Stimulated activated naive CD8-positive, alpha-beta T cell treated with anti-CD3 and anti-CD28 coated beads, Interleukin-15, amount 100 ng/mL, for 72 hours (primary cell): ENCODE measurements at regions not wholly inside any gene's neighbourhood (a gene's known extent, or its start where the extent isn't known, plus 50 kb on each side); places are given as distances from the start of the nearest gene placed in this dataset.
"Not testable (repeated sequence)": the region's sequence is repeated elsewhere in the genome, so short reads cannot be mapped to it uniquely, and the experiment has no call there.

Experiments used
- ATAC-seq: fragments of 150-1000 bp; cut with Tn5 transposase; 2 replicates; pipeline ENCODE4 v1.10.0; 2021; ENCODE audit warnings: mild to moderate bottlenecking, moderate library complexity
- DNase-seq, 2 donors: peaks; one replicate each; pipeline ENCODE4 v3.0.0; 2021 to 2022
- H3K27ac Mint-ChIP-seq, 2 donors: one replicate each; pipeline ENCODE4 v1.8.0; 2022; ENCODE audit warnings: mild to moderate bottlenecking in 2 of 2, mixed read lengths in 2 of 2, moderate library complexity in 2 of 2
- H3K27me3 Mint-ChIP-seq: one replicate; pipeline ENCODE4 v1.8.0; 2022; ENCODE audit warnings: mixed read lengths
- H3K4me1 Mint-ChIP-seq: one replicate; pipeline ENCODE4 v1.8.0; 2022; ENCODE audit warnings: mild to moderate bottlenecking, mixed read lengths
- H3K4me3 Mint-ChIP-seq, 2 donors: one replicate each; pipeline ENCODE4 v1.8.0; 2022; ENCODE audit warnings: mild to moderate bottlenecking in 2 of 2, mixed read lengths in 2 of 2, moderate library complexity in 1 of 2
- H3K9me3 Mint-ChIP-seq, 2 donors: one replicate each; pipeline ENCODE4 v1.8.0; 2022; ENCODE audit warnings: mixed read lengths in 2 of 2

DNA sequence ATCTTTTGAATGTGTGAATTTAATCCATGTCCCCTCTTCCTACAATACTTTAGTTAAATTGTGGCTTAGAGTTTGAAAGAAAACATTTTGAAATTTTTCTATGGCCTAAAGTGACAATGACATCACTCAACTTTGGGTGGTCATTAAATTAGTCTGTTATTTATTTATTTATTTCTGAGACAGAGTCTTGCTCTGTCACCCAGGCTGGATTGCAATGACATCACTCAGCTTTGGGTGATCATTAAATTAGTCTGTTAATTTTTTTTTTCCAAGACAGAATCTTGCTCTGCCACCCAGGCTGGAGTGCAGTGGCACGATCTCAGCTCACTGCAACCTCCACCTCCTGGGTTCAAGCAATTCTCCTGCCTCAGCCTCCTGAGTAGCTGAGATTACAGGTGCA lies 322.5 kb downstream of the SOX2 start:
- H3K4me1 Mint-ChIP-seq, H3K9me3 Mint-ChIP-seq, H3K4me3 Mint-ChIP-seq, DNase-seq, H3K27me3 Mint-ChIP-seq, H3K27ac Mint-ChIP-seq, ATAC-seq: not testable (repeated sequence)

DNA sequence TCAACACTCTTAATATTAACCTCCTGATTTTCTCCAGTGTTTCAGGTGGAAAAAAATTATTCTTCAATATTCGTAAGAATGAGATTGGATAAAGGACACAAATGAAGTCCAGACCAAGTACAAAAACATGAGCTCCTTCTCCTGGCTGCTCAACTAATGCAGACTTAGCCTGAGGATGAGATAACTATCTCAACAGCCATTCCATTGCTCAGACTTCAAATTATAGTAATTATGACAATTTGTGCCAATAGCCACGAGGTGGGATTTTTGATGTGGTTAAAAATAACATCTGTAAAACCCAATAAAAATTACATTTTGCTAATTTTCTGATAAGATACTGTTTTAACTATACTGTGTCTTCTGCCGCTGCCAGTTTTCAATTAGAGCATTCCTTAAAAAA lies 323.6 kb downstream of the SOX2 start:
- Mint-ChIP-seq H3K27ac (no peak overlapping the region), H3K4me3 (no peak overlapping the region), H3K9me3 (no peaks in the 10 kb centered on the region), H3K27me3 (no peaks in the 10 kb centered on the region), H3K4me1 (no peaks in the 10 kb centered on the region)
- DNase-seq (no peak), ATAC-seq (no peak)

DNA sequence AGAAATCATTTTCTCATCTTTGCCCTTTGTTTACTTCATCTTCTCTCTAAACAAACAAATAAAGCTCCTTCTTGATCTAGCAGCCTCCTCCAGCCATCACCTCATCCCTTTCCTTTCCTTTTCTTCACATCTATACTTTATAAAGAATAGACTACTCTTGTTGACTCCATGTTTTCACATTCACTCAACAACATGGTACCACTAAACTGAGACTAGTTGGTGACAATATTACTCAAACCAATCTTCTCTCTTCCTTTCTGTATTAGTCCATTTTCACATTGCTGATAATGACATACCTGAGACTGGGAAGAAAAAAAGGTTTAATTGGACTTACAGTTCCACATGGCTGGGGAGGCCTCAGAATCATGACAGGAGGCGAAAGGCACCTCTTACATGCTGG lies 324.7 kb downstream of the SOX2 start:
- no peak for DNase-seq
- no peaks in the 10 kb centered on the region for H3K9me3 Mint-ChIP-seq
- H3K27me3 Mint-ChIP-seq: no peaks in the 10 kb centered on the region

DNA sequence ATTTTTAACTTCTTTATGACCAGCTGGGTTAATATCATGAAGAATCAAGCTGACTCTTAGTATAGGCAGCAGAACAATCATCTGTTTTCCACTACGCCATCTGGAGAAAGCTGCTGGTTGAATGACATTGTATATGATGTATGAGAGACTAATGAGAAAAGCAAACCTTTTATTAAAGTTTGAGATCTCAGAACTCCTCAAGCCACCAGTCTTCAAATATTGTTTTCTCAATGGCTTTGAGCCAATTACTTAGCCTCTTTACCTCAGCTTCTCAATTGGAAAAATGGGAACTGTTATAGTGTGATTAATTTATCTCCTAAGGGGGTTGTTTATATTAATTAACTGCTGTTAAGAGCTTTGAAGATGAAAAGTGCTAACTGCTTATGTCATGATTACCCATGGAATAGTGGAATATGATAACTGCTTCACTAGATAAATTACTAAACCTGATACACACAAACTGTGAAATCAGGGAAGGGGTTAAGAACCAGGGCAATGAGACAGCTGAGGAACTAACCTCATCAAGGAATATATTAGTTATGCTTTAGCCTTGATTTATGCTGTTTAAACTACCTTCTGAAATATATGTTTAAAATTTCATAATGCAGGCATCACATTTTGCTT lies 330.1 kb downstream of the SOX2 start:
- no peaks in the 10 kb centered on the region for H3K4me1 Mint-ChIP-seq
- DNase-seq (no peak), ATAC-seq (no peak)
- H3K27me3 Mint-ChIP-seq: no peaks in the 10 kb centered on the region
- no peaks in the 10 kb centered on the region for H3K9me3 Mint-ChIP-seq
- H3K27ac Mint-ChIP-seq: no peak overlapping the region
- H3K4me3 Mint-ChIP-seq: no peak overlapping the region

More for the DNA sequence above, 324.7 kb downstream of the SOX2 start:
- no peak for ATAC-seq
- no peaks in the 10 kb centered on the region for H3K4me1 Mint-ChIP-seq
- H3K27ac Mint-ChIP-seq: no peak overlapping the region
- no peak overlapping the region for H3K4me3 Mint-ChIP-seq

DNA sequence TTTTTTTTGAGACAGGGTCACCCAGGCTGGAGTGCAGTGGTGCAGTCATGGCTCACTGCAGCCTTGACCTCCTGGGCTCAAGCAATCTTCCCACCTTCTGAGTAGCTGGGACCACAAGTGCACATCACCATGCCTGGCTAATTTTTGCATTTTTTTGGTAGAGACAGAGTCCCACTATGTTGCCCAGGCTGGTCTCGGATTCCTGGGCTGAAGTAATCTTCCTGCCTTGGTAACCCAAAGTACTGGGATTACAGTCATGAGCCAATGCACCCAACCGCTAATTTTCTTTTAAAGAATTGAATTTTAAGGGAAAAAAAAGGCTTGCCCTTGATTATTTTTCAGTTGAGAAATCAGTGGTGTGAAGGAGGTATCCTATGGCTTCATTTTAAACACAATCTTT lies 334.0 kb downstream of the SOX2 start:
- H3K4me3 Mint-ChIP-seq: no peak overlapping the region
- no peak for ATAC-seq
- DNase-seq: no peak
- H3K9me3 Mint-ChIP-seq: no peaks in the 10 kb centered on the region
- H3K4me1 Mint-ChIP-seq: no peaks in the 10 kb centered on the region
- H3K27ac Mint-ChIP-seq: no peak overlapping the region
- H3K27me3 Mint-ChIP-seq: no peaks in the 10 kb centered on the region

DNA sequence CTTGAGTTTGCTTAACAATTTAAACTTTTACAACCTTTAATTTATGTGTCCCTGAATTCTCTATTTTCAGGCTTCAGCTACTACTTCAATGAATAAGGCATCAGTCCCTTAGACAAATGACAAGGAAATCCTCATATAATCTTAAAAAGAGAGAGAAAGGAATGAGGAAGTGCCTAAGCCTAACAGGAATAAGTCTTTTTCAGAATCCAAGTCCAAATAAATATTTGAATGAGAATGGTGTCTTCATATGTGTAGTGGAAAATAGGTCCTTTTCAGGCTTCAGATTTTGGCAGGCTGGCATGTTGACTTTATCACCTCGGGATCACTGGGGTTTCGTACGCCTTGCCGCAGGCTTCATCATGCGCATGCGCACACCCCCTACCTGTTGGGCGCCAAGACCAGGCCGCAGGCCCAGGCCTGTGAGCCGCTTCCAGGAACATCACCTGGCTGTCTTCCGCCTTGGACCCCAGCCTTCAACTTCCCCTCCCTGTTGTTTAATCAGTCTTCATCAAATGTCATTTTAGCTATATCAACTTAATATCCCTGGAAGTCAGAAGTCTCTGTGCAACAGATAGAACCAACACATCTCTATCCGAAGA lies 334.5 kb downstream of the SOX2 start:
- no peak for DNase-seq
- no peaks in the 10 kb centered on the region for H3K9me3 Mint-ChIP-seq

DNA sequence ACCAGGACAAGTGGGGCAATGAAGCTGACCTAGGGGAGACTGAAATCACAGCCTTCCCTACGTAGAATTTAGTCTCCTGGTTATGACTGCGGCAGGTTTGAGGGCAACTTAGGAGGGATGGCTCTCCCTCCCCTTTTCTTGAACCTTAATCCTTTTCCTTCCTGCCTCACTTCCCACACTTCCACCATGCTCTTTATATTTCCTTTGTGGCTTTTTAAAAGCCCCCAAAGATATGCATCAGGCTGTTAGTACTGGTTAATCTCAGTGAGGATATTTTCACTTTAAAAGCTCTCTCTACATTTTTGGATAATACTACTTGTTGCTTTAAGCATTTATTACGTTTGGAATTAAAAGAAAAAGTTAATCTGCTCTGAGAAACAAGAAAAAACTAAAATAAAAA lies 339.2 kb downstream of the SOX2 start:
- Mint-ChIP-seq H3K4me1 (no peaks in the 10 kb centered on the region), H3K27ac (no peak overlapping the region), H3K9me3 (no peaks in the 10 kb centered on the region), H3K4me3 (no peak overlapping the region), H3K27me3 (no peaks in the 10 kb centered on the region)
- no peak for DNase-seq
- ATAC-seq: no peak

More for the DNA sequence above, 334.5 kb downstream of the SOX2 start:
- H3K27ac Mint-ChIP-seq: no peak overlapping the region
- no peaks in the 10 kb centered on the region for H3K27me3 Mint-ChIP-seq
- H3K4me1 Mint-ChIP-seq: no peaks in the 10 kb centered on the region
- no peak for ATAC-seq
- no peak overlapping the region for H3K4me3 Mint-ChIP-seq

DNA sequence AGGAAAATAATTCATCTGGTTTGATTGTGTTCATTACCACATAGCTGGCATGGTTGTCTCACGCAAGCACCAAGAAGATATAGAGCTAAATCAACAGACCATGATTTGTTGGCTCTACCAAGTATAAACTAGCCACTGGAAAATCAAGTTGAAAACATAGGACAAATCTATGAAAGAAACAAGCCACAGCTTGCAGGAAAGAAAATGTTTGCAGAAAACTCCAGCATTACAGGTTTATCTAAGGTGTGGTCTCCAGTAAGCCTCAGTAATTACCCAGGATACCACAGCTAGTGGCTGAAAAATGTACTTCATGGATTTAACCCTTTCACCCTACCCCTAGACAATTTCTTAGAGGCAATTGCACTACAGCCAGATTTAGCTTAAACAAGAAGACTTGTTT lies 340.6 kb downstream of the SOX2 start:
- H3K4me1 Mint-ChIP-seq: no peaks in the 10 kb centered on the region
- no peak for DNase-seq

DNA sequence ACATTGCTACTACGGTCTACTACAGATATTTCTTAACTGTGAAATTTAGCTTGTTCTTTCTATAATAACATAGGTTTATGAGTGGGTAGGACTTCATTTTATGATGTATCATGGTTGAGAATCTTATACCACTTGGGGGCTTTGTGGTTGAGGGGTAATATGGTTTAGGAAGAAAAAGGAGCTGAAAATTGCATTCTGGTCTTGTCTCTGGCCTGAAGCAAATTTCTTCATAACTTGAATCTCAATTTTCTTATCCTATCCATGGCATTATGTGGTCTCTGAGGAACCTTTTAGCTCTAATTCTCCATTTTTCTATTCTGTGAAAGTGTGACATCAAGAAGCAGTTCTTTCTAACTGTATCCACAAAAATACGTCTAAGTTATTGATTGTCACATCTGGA lies 341.0 kb downstream of the SOX2 start:
- DNase-seq (no peak), ATAC-seq (no peak)
- Mint-ChIP-seq H3K4me1 (no peaks in the 10 kb centered on the region), H3K4me3 (no peak overlapping the region), H3K9me3 (no peaks in the 10 kb centered on the region), H3K27me3 (no peaks in the 10 kb centered on the region), H3K27ac (no peak overlapping the region)

More for the DNA sequence above, 340.6 kb downstream of the SOX2 start:
- Mint-ChIP-seq H3K9me3 (no peaks in the 10 kb centered on the region), H3K27ac (no peak overlapping the region), H3K27me3 (no peaks in the 10 kb centered on the region), H3K4me3 (no peak overlapping the region)
- no peak for ATAC-seq

DNA sequence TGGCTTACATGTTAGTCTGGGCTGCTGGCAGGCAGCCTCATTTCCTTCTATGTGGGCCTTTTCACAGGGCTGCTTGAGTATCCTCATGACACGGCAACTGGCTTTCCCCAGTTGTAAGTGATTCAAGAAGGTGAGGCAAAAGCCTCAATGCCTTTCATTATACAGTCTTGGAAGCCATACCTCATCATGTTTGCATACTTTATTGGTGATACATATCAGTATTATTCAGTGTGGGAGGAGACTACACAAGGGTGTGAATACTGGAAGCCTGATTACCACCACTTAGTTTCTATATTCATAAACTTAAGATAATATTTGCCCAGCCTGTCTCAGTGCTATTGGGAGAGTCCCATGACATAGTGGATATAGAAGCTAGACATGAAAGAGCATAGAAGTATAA lies 346.8 kb downstream of the SOX2 start:
- no peaks in the 10 kb centered on the region for H3K27me3 Mint-ChIP-seq
- DNase-seq: no peak

DNA sequence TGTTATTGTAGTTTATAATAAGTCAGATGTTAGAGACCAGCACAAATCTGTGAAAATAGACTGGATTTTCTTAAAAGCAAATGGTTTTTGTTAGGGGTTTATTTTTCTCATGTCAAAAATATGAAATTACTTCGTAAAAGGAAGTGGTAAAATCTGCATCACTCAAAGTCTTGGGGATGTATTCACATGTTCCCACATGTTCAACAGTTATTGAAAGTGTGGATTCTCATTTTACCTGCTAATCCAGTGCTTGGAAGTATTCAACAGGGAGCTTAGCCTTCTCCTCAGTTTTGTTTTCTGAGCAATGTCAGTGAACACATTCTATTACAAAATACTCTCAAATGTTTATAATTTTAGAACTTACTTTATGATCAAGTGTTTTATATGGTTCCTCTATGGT lies 352.0 kb downstream of the SOX2 start:
- H3K27ac Mint-ChIP-seq: no peak overlapping the region
- DNase-seq (no peak), ATAC-seq (no peak)
- H3K4me3 Mint-ChIP-seq: no peak overlapping the region
- no peaks in the 10 kb centered on the region for H3K4me1 Mint-ChIP-seq
- no peaks in the 10 kb centered on the region for H3K9me3 Mint-ChIP-seq
- no peaks in the 10 kb centered on the region for H3K27me3 Mint-ChIP-seq

More for the DNA sequence above, 346.8 kb downstream of the SOX2 start:
- H3K4me1 Mint-ChIP-seq: no peaks in the 10 kb centered on the region
- ATAC-seq: no peak
- H3K27ac Mint-ChIP-seq: no peak overlapping the region
- H3K9me3 Mint-ChIP-seq: no peaks in the 10 kb centered on the region
- no peak overlapping the region for H3K4me3 Mint-ChIP-seq

DNA sequence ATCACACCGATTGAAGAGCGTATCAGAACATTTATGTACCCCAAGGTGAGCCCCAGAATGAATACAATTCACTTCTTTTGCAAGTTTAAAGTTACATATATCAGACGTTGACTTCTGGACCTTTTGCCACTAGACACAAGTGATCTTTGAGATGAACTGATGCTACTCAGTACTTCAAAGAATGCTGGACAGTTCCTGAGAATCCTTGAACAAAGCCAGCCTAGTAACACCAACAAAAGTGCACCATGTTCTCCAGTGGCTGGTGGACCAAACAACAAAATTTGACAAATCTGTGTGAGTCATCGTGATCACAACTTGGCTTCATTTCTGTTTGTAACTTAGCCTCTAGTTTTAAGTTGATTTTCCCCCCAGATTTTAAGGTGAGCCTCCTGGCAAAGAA lies 355.7 kb downstream of the SOX2 start:
- DNase-seq: no peak
- no peak for ATAC-seq
- Mint-ChIP-seq H3K4me1 (no peaks in the 10 kb centered on the region), H3K4me3 (no peak overlapping the region), H3K27me3 (no peaks in the 10 kb centered on the region), H3K27ac (no peak overlapping the region), H3K9me3 (no peaks in the 10 kb centered on the region)

DNA sequence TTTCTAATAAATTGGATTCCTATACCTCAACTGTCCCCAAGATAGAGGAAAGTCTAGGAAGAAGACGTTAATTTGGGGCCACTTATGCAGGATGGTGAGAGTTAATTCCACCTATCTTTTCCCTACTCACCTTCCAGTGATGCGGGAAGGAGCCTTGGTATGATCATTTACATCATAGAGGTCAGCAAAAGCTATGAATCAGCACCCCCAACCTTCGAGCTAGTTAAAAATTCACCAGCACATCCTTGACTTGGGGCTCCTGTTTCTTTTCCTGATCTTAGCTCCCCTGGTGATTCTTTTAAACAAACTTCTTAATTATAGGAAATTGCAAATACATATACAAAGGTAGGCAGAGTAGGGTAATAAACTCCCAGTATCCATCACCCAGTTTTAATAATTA lies 366.6 kb downstream of the SOX2 start:
- H3K4me3 Mint-ChIP-seq: no peak overlapping the region
- no peaks in the 10 kb centered on the region for H3K4me1 Mint-ChIP-seq
- no peaks in the 10 kb centered on the region for H3K27me3 Mint-ChIP-seq
- ATAC-seq (no peak), DNase-seq (no peak)
- H3K27ac Mint-ChIP-seq: no peak overlapping the region
- no peaks in the 10 kb centered on the region for H3K9me3 Mint-ChIP-seq

DNA sequence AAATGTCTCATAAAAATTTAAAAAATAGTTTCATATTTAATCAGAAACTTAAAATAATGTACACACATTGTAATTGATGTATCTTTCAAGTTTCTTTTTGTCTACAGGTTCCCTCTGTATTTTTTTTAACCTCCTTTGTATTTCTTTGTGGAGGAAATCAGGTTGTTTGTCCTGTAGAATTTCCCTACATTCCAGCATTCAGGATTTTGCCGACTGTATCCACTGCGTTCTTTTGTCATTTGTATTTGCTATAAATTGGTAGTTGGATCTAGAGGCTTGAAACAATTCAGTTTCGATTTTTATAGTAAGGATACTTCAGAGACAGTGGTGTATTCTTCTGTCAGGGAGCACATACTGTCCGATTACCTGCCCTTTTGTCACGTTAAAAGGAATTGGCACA lies 367.2 kb downstream of the SOX2 start:
- DNase-seq (no peak), ATAC-seq (no peak)
- Mint-ChIP-seq H3K4me3 (no peak overlapping the region), H3K27me3 (no peaks in the 10 kb centered on the region), H3K9me3 (no peaks in the 10 kb centered on the region), H3K27ac (no peak overlapping the region), H3K4me1 (no peaks in the 10 kb centered on the region)

DNA sequence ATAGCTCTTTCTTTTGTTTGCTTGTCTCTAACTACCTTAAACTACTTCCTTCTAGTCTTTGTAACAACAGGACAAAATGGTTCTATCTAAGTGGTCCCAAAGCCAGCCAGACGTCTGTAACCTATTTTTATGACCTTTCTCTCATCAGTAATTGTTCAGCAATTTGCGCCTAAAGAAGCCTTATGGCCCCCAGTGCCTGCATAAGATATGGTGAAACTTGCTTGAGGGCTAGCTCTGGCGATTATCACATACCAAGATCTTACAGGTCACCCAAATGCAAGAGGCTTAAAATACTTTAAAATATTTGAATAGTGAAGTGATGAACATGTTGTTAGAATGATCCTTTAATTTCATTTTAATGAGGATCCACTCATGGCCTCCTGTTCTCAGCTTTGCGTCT lies 369.4 kb downstream of the SOX2 start:
- H3K27me3 Mint-ChIP-seq: no peaks in the 10 kb centered on the region
- no peak for DNase-seq
- no peaks in the 10 kb centered on the region for H3K9me3 Mint-ChIP-seq
- no peak overlapping the region for H3K27ac Mint-ChIP-seq
- no peak for ATAC-seq
- no peak overlapping the region for H3K4me3 Mint-ChIP-seq
- H3K4me1 Mint-ChIP-seq: no peaks in the 10 kb centered on the region

DNA sequence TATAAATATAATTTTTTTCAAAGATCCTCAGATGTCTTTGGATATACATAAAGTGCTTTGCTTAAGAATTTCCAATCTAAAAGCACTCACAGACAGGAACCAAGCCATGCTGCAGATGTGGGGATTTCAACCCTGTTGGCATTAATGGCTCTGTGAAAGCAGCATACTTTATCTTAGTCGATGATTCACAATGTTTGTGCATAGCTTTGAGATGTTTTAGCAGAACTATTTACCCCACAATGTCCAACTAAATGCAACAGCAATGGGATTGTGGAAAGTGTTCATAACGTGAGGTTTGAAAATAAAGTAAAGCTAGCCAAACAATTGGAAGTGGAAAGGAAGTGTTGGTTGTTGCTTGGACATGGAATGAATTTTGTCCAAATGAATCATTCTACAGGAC lies 371.4 kb downstream of the SOX2 start:
- no peaks in the 10 kb centered on the region for H3K4me1 Mint-ChIP-seq
- no peaks in the 10 kb centered on the region for H3K27me3 Mint-ChIP-seq
- H3K27ac Mint-ChIP-seq: no peak overlapping the region
- DNase-seq: no peak
- H3K9me3 Mint-ChIP-seq: no peaks in the 10 kb centered on the region
- no peak for ATAC-seq
- no peak overlapping the region for H3K4me3 Mint-ChIP-seq

DNA sequence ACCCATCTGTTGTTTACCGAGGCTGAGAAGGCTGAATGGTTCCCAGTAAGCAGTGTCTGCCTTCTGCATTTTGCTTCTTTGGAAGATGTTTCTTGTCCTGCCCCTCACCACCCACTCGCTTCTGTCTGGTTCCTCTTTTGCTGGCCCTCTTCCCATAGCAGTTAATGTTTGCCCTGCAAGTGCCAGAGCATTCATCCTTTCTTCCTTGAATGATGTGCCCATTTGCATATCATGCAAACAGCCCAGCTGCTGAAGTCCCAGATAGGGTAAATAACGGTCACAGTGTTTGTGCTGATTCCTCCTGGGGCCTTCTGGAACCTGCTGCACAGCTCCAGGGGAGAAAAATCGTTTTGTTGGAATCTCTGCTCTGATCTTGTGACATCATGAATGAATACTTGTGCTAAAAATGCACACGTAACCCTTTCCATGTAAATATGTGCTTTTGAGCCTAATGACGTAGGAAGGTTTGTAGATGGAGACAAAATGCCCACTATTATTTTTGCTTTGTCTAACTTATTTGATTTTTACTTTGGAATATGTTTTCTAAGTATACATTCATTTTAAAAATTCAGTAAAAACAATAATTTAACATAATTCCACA lies 381.0 kb downstream of the SOX2 start:
- Mint-ChIP-seq H3K27me3 (no peaks in the 10 kb centered on the region), H3K4me1 (no peaks in the 10 kb centered on the region)

More for the DNA sequence above, 381.0 kb downstream of the SOX2 start:
- Mint-ChIP-seq H3K9me3 (peaks cover 0 to 8% of the 10 kb centered on the region in 2 donors), H3K27ac (no peak overlapping the region), H3K4me3 (no peak overlapping the region)
- ATAC-seq (no peak), DNase-seq (no peak)
